Activated T-helper 1 cell treated with Interleukin-2 at 50 U/mL for 16 hours (primary cell): ENCODE measurements at regions not wholly inside any gene's neighbourhood (a gene's known extent, or its start where the extent isn't known, plus 50 kb on each side); places are given as distances from the start of the nearest gene placed in this dataset.

Source experiments
- DNase-seq: peaks from one replicate; pipeline ENCODE4 v3.0.0-alpha.2; 2020; ENCODE audit warnings: low read depth

- no peak for DNase-seq
Measured at GRCh38 chr20:60244373-60245146, 286.3 kb downstream of the CDH26 start.

- no peak for DNase-seq
Measured at GRCh38 chr20:60246751-60247150, 288.5 kb downstream of the CDH26 start.

GRCh38 chr20:60249436-60249835 lies 291.2 kb downstream of the CDH26 start:
- DNase-seq, result no peak

GRCh38 chr20:60250251-60250650 lies 292.0 kb downstream of the CDH26 start:
- no peak for DNase-seq

GRCh38 chr20:60252866-60253265 lies 294.6 kb downstream of the CDH26 start:
- no peak for DNase-seq

GRCh38 chr20:60253471-60253870 lies 295.2 kb downstream of the CDH26 start:
- DNase-seq, result no peak

GRCh38 chr20:60254901-60255411 lies 296.7 kb downstream of the CDH26 start:
- DNase-seq, result no peak

GRCh38 chr20:60255415-60255814 lies 297.2 kb downstream of the CDH26 start:
- no peak for DNase-seq

- DNase-seq, result no peak
Measured at GRCh38 chr20:60255866-60256265, 297.6 kb downstream of the CDH26 start.

GRCh38 chr20:60256811-60257210 lies 298.6 kb downstream of the CDH26 start:
- DNase-seq, result no peak

- no peak for DNase-seq
Measured at GRCh38 chr20:60257671-60258070, 299.4 kb downstream of the CDH26 start.

GRCh38 chr20:60258255-60258863 lies 300.1 kb downstream of the CDH26 start:
- DNase-seq, result no peak

- no peak for DNase-seq
Measured at GRCh38 chr20:60261333-60261732, 303.1 kb downstream of the CDH26 start.

GRCh38 chr20:60262967-60263603 lies 304.9 kb downstream of the CDH26 start:
- DNase-seq, result peak; percentile 27

GRCh38 chr20:60263725-60264709 lies 305.8 kb downstream of the CDH26 start:
- DNase-seq, result no peak

- DNase-seq, result no peak
Measured at GRCh38 chr20:60266177-60266823, 308.1 kb downstream of the CDH26 start.

GRCh38 chr20:60268491-60268890 lies 310.3 kb downstream of the CDH26 start:
- no peak for DNase-seq

GRCh38 chr20:60269573-60270162 lies 311.4 kb downstream of the CDH26 start:
- DNase-seq, result no peak

GRCh38 chr20:60270341-60270740 lies 312.1 kb downstream of the CDH26 start:
- no peak for DNase-seq

- no peak for DNase-seq
Measured at GRCh38 chr20:60271597-60271996, 313.4 kb downstream of the CDH26 start.

- DNase-seq, result no peak
Measured at GRCh38 chr20:60272790-60273189, 314.6 kb downstream of the CDH26 start.
